ENCODE measurements at regions not wholly inside any gene's neighbourhood (a gene's known extent, or its start where the extent isn't known, plus 50 kb on each side); places are given as distances from the start of the nearest gene placed in this dataset.

GRCh38 chrX:9317176-9317575, 147.7 kb upstream of the TBL1X start:
- DNase-seq (ENCODE audit: low spot score), result no peak

GRCh38 chrX:9318213-9318612, 146.6 kb upstream of the TBL1X start:
- DNase-seq (ENCODE audit: low spot score), result no peak

- DNase-seq (ENCODE audit: low spot score), result no peak
Measured at GRCh38 chrX:9318766-9319165, 146.1 kb upstream of the TBL1X start.

- DNase-seq (ENCODE audit: low spot score), result no peak
Measured at GRCh38 chrX:9320940-9321339, 143.9 kb upstream of the TBL1X start.

- no peak for DNase-seq (ENCODE audit: low spot score)
Measured at GRCh38 chrX:9324676-9325075, 140.2 kb upstream of the TBL1X start.

- DNase-seq (ENCODE audit: low spot score), result no peak
Measured at GRCh38 chrX:9326369-9326768, 138.5 kb upstream of the TBL1X start.

- no peak for DNase-seq (ENCODE audit: low spot score)
Measured at GRCh38 chrX:9327086-9327746, 137.6 kb upstream of the TBL1X start.

- no peak for DNase-seq (ENCODE audit: low spot score)
Measured at GRCh38 chrX:9327747-9328145, 137.1 kb upstream of the TBL1X start.

GRCh38 chrX:9329056-9329455, 135.8 kb upstream of the TBL1X start:
- no peak for DNase-seq (ENCODE audit: low spot score)

GRCh38 chrX:9330249-9330982, 134.4 kb upstream of the TBL1X start:
- no peak for DNase-seq (ENCODE audit: low spot score)

- DNase-seq (ENCODE audit: low spot score), result no peak
Measured at GRCh38 chrX:9333873-9334560, 130.8 kb upstream of the TBL1X start.

- DNase-seq (ENCODE audit: low spot score), result no peak
Measured at GRCh38 chrX:9335251-9335650, 129.6 kb upstream of the TBL1X start.

GRCh38 chrX:9336456-9336855, 128.4 kb upstream of the TBL1X start:
- DNase-seq (ENCODE audit: low spot score), result no peak

- no peak for DNase-seq (ENCODE audit: low spot score)
Measured at GRCh38 chrX:9337046-9337445, 127.8 kb upstream of the TBL1X start.

- no peak for DNase-seq (ENCODE audit: low spot score)
Measured at GRCh38 chrX:9338986-9339385, 125.9 kb upstream of the TBL1X start.

GRCh38 chrX:9339603-9340491, 125.0 kb upstream of the TBL1X start:
- no peak for DNase-seq (ENCODE audit: low spot score)

- no peak for DNase-seq (ENCODE audit: low spot score)
Measured at GRCh38 chrX:9340598-9341290, 124.1 kb upstream of the TBL1X start.

GRCh38 chrX:9341291-9342201, 123.3 kb upstream of the TBL1X start:
- DNase-seq (ENCODE audit: low spot score), result no peak

- DNase-seq (ENCODE audit: low spot score), result peak; percentile 62
Measured at GRCh38 chrX:9342561-9343051, 122.3 kb upstream of the TBL1X start.

- no peak for DNase-seq (ENCODE audit: low spot score)
Measured at GRCh38 chrX:9343971-9344370, 120.9 kb upstream of the TBL1X start.

Measured in HuH-7.5 (cell line).